Upper lobe of left lung (tissue), 6 donors: ENCODE measurements at regions not wholly inside any gene's neighbourhood (a gene's known extent, or its start where the extent isn't known, plus 50 kb on each side); places are given as distances from the start of the nearest gene placed in this dataset.
"Not testable (repeated sequence)": the region's sequence is repeated elsewhere in the genome, so short reads cannot be mapped to it uniquely, and the experiment has no call there.

Source experiments
- ATAC-seq, 2 donors: fragments of 200-7000 bp; cut with Tn5 transposase; one replicate each; pipeline ENCODE4 v1.9.1; 2022; ENCODE audit warnings: mild to moderate bottlenecking in 2 of 2, moderate library complexity in 2 of 2; ENCODE audit not compliant: low FRiP score in 2 of 2
- DNase-seq, 2 donors: peaks; one replicate each; pipeline ENCODE4 v3.0.0-alpha.2; 2019 to 2020
- H3K27ac ChIP-seq, 4 donors: fragments of 200-600 bp; sonication (generic); one replicate each; pipeline ENCODE4 v1.5.1; 2016 to 2019
- H3K27me3 ChIP-seq, 4 donors: fragments of 200-600 bp; sonication (generic); one replicate each; pipeline ENCODE4 v1.5.1; 2017 to 2019
- H3K36me3 ChIP-seq, 4 donors: fragments of 200-600 bp; sonication (generic); one replicate each; pipeline ENCODE4 v1.5.1; 2016 to 2019
- H3K4me1 ChIP-seq, 4 donors: fragments of 200-600 bp; sonication (generic); one replicate each; pipeline ENCODE4 v1.5.1; 2018 to 2019
- H3K4me3 ChIP-seq, 4 donors: fragments of 200-600 bp; sonication (generic); one replicate each; pipeline ENCODE4 v1.5.1; 2017 to 2019; ENCODE audit warnings: mild to moderate bottlenecking in 2 of 4, moderate library complexity in 1 of 4
- H3K9me3 ChIP-seq, 4 donors: fragments of 200-600 bp; sonication (generic); one replicate each; pipeline ENCODE4 v1.5.1; 2018 to 2019
- CTCF ChIP-seq, 6 experiments: fragments of 450-650 bp in 4 of 6; fragments of 200-600 bp in 2 of 6; sonication (generic) in 2 of 6; IDR thresholded peaks; one replicate each; pipeline ENCODE4 v1.5.1; 2016 to 2019; ENCODE audit warnings: antibody characterized with exemption in 6 of 6
- EP300 ChIP-seq, 4 donors: sonication (generic); formaldehyde crosslinking; IDR thresholded peaks; one replicate each; pipeline ENCODE4 v1.5.1; 2017; ENCODE audit warnings: antibody characterized with exemption in 4 of 4, control low read depth in 2 of 4
- POLR2A ChIP-seq, 4 donors: fragments of 450-650 bp; IDR thresholded peaks; one replicate each; pipeline ENCODE4 v1.5.1; 2016 to 2017; ENCODE audit warnings: antibody characterized with exemption in 4 of 4, mild to moderate bottlenecking in 2 of 4
- POLR2AphosphoS5 ChIP-seq, 2 donors: sonication (generic); formaldehyde crosslinking; IDR thresholded peaks; one replicate each; pipeline ENCODE4 v1.5.1; 2017; ENCODE audit warnings: antibody characterized with exemption in 2 of 2
- WGBS, 2 donors: methylation state at CpG; one replicate each; pipeline ENCODE4 v1.1.5; 2017 to 2018; 5-methylcytosine and 5-hydroxymethylcytosine counted together
- donor health status: DM: no; HTN: no; CAD: no; lungs with moderate emphysema.
- donor health status: DM: no; HTN: yes; CAD: no; lungs with severe emphysema.

GRCh38 chr7:149605696-149606095 lies 108.1 kb upstream of the ZNF746 start:
- WGBS, 2 donors, result 66 to 81% methylated on average over 6 of the region's 6 CpGs
- no peak for ATAC-seq
- H3K4me3 ChIP-seq, result no peak overlapping the region
- no peak for DNase-seq
- H3K27ac ChIP-seq, result no peak overlapping the region
- H3K36me3 ChIP-seq, result peaks cover 8 to 81% (median 19%) of the 10 kb centered on the region in 4 donors
- H3K4me1 ChIP-seq, result no peaks in the 10 kb centered on the region
- TF ChIP-seq POLR2AphosphoS5 (IDR thresholded peaks at IDR 0.05), result no peak
- TF ChIP-seq POLR2A (IDR thresholded peaks at IDR 0.05), result no peak
- no peak for TF ChIP-seq EP300 (IDR thresholded peaks at IDR 0.05)
- TF ChIP-seq CTCF (IDR thresholded peaks at IDR 0.05), result no peak
- no peaks in the 10 kb centered on the region for H3K27me3 ChIP-seq
- no peaks in the 10 kb centered on the region for H3K9me3 ChIP-seq

- no peak overlapping the region for H3K27ac ChIP-seq
- TF ChIP-seq CTCF (IDR thresholded peaks at IDR 0.05), result no peak
- TF ChIP-seq POLR2AphosphoS5 (IDR thresholded peaks at IDR 0.05), result no peak
- TF ChIP-seq EP300 (IDR thresholded peaks at IDR 0.05), result no peak
- TF ChIP-seq POLR2A (IDR thresholded peaks at IDR 0.05), result no peak
- WGBS, 2 donors, result 70 to 83% methylated on average over 4 of the region's 4 CpGs
- DNase-seq, result no peak
- peaks cover 0 to under 1% (median 0%) of the 10 kb centered on the region in 4 donors for H3K4me1 ChIP-seq
- ATAC-seq, result no peak
- no peaks in the 10 kb centered on the region for H3K9me3 ChIP-seq
- H3K4me3 ChIP-seq, result no peak overlapping the region
- peaks cover 5 to 78% (median 17%) of the 10 kb centered on the region in 4 donors for H3K36me3 ChIP-seq
- no peaks in the 10 kb centered on the region for H3K27me3 ChIP-seq
Observed at GRCh38 chr7:149604521-149604920, 106.9 kb upstream of the ZNF746 start.

- DNase-seq, result peak in 1 of 2 donors; percentile 21
- peaks cover 5 to 67% (median 20%) of the 10 kb centered on the region in 4 donors for H3K36me3 ChIP-seq
- WGBS, 2 donors, result 77 to 79% methylated on average over 21 of the region's 21 CpGs
Observed at GRCh38 chr7:149600669-149601330, 103.2 kb upstream of the ZNF746 start.

DNA sequence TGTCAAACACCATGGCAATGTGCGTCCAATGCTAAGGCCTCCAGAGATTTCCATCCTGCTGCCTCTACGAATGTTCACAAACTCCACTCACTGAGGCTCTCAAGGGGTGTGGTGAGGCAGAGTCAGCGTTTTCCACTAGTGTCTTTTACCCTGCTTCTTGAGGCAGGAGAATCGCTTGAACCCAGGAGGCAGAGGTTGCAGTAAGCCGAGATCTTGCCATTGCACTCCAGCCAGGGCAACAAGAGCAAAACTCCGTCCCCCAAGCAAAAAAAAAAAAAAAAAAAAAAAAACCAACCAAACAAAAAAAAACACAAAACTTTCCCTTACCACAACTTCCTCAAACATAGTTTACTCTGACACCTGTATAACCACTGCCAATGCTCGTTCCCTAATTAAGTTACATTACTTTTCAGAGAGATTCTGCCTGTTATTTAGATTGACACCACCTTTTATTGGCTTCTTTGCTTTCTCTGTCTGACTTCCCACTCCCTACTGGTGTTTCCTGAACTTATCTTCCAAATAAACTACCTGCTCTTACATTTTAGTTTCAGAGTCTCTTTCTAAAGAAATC lies 102.1 kb upstream of the ZNF746 start:
- Histone ChIP-seq H3K36me3 (peaks cover 5 to 68% (median 22%) of the 10 kb centered on the region in 4 donors), H3K4me3 (no peak overlapping the region), H3K9me3 (no peaks in the 10 kb centered on the region), H3K4me1 (peaks cover 0 to 2% (median 0%) of the 10 kb centered on the region in 4 donors), H3K27ac (no peak overlapping the region), H3K27me3 (no peaks in the 10 kb centered on the region)
- DNase-seq (no peak), ATAC-seq (no peak)
- WGBS, 2 donors, result 65 to 81% methylated on average over 7 of the region's 7 CpGs
- TF ChIP-seq EP300 (IDR thresholded peaks at IDR 0.05) (no peak), CTCF (IDR thresholded peaks at IDR 0.05) (no peak), POLR2A (IDR thresholded peaks at IDR 0.05) (no peak), POLR2AphosphoS5 (IDR thresholded peaks at IDR 0.05) (no peak)

More at GRCh38 chr7:149600669-149601330, 103.2 kb upstream of the ZNF746 start:
- not testable (repeated sequence) for H3K9me3 ChIP-seq, H3K27me3 ChIP-seq, ATAC-seq, H3K4me3 ChIP-seq, H3K27ac ChIP-seq, H3K4me1 ChIP-seq

DNA sequence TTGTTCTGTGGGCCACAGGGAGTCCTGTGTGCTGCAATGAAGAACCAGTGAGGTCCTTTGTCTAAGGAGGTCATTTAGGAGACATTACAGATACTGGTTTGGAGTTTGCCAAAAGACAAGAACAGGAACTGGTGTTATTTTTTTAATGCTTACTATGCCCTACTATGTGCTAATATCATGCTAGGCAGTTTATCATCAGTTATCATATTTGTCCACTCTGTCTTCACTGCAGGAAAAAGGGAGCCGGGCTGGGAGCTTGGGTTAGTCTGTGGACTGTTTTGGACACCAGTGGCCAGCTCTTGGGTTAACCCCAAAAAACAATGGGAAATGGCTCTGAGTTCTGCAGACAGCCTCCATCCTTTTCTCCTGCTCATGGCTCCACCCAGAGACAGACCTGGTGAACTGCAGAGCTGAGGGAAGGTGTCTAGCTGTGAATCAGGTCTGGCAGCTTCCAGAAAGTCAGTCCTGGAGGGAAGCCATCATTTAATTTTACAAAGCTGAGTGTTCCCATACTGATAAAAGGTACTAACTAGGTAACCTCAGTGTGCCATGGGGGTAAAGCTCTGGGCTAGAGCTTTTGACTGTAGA lies 101.2 kb upstream of the ZNF746 start:
- ATAC-seq, result no peak
- peaks cover 5 to 60% (median 22%) of the 10 kb centered on the region in 4 donors for H3K36me3 ChIP-seq

DNA sequence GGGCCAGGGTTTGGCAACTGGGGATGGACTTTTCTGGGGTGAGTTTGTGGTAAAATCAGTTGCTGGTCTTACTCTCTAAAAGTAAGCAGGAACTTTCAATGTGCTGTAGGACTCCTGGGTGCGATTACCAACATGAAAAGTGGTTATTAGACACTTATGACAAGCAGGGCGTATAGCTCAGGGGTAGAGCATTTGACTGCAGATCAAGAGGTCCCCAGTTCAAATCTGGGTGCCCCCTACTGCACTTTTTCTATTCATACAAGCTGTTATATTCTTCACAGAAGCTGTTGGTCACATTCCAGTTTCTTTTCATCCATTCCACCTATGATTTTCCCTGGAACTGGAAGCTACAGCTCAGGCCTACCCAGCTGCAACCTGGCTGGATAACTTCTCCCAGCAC lies 100.2 kb upstream of the ZNF746 start:
- 93 to 96% methylated on average over 2 of the region's 2 CpGs for WGBS, 2 donors
- DNase-seq, result not testable (repeated sequence)
- peaks cover 5 to 59% (median 19%) of the 10 kb centered on the region in 4 donors for H3K36me3 ChIP-seq

More for the DNA sequence above, 101.2 kb upstream of the ZNF746 start:
- peaks cover 0 to 2% (median 0%) of the 10 kb centered on the region in 4 donors for H3K4me1 ChIP-seq
- 100% methylated on average over 1 of the region's 1 CpG for WGBS, 2 donors
- no peaks in the 10 kb centered on the region for H3K27me3 ChIP-seq
- H3K27ac ChIP-seq, result no peak overlapping the region
- H3K9me3 ChIP-seq, result no peaks in the 10 kb centered on the region
- no peak for DNase-seq
- H3K4me3 ChIP-seq, result no peak overlapping the region
- TF ChIP-seq CTCF (IDR thresholded peaks at IDR 0.05) (peak in 2 of 6 experiments; percentile 13 to 18), EP300 (IDR thresholded peaks at IDR 0.05) (no peak)

More for the DNA sequence above, 100.2 kb upstream of the ZNF746 start:
- not testable (repeated sequence) for H3K27me3 ChIP-seq, H3K9me3 ChIP-seq, ATAC-seq, H3K4me3 ChIP-seq, H3K4me1 ChIP-seq, H3K27ac ChIP-seq
